Nephron (organoid): ENCODE measurements at regions not wholly inside any gene's neighbourhood (a gene's known extent, or its start where the extent isn't known, plus 50 kb on each side); places are given as distances from the start of the nearest gene placed in this dataset.
"Not testable (repeated sequence)": the region's sequence is repeated elsewhere in the genome, so short reads cannot be mapped to it uniquely, and the experiment has no call there.

ENCODE experiments used
- H3K27ac Mint-ChIP-seq, 3 experiments: 2 replicates each; pipeline ENCODE4 v1.8.0; 2020; ENCODE audit warnings: mixed read lengths in 3 of 3, mild to moderate bottlenecking in 2 of 3, moderate library complexity in 1 of 3
- H3K27me3 Mint-ChIP-seq: 2 replicates; pipeline ENCODE4 v1.8.0; 2021; ENCODE audit warnings: low read depth, mild to moderate bottlenecking, moderate library complexity, mixed read lengths
- H3K36me3 Mint-ChIP-seq: 2 replicates; pipeline ENCODE4 v1.8.0; 2020; ENCODE audit warnings: low read depth, mixed read lengths
- H3K4me1 Mint-ChIP-seq: 2 replicates; pipeline ENCODE4 v1.8.0; 2020; ENCODE audit warnings: mixed read lengths
- H3K4me3 Mint-ChIP-seq, 3 experiments: 2 replicates each; pipeline ENCODE4 v1.8.0; 2020; ENCODE audit warnings: mild to moderate bottlenecking in 3 of 3, mixed read lengths in 3 of 3, moderate library complexity in 2 of 3
- H3K9me3 Mint-ChIP-seq: 2 replicates; pipeline ENCODE4 v1.8.0; 2020; ENCODE audit warnings: mixed read lengths
- CTCF ChIP-seq, 3 experiments: fragments of 200-600 bp; sonication (generic); IDR thresholded peaks; one replicate each; pipeline ENCODE4 v1.5.0; 2021; ENCODE audit warnings: antibody characterized with exemption in 3 of 3; ENCODE audit not compliant: unreplicated experiment in 3 of 3

- no peak overlapping the region for H3K27ac Mint-ChIP-seq
- H3K4me3 Mint-ChIP-seq, result no peak overlapping the region
- TF ChIP-seq CTCF (IDR thresholded peaks at IDR 0.05; ENCODE audit: unreplicated experiment in 3 of 3), result no peak
- H3K27me3 Mint-ChIP-seq, result no peaks in the 10 kb centered on the region
- H3K9me3 Mint-ChIP-seq, result no peaks in the 10 kb centered on the region
- no peaks in the 10 kb centered on the region for H3K36me3 Mint-ChIP-seq
- no peaks in the 10 kb centered on the region for H3K4me1 Mint-ChIP-seq
These were observed 75.2 kb upstream of the CHCHD3 start for GRCh38 chr7:133157045-133157444.

GRCh38 chr7:133164498-133164897, 82.6 kb upstream of the CHCHD3 start:
- H3K27ac Mint-ChIP-seq, result no peak overlapping the region
- peaks cover 3% of the 10 kb centered on the region for H3K27me3 Mint-ChIP-seq

GRCh38 chr7:133165001-133165400, 83.1 kb upstream of the CHCHD3 start:
- Mint-ChIP-seq H3K9me3 (peaks cover 3% of the 10 kb centered on the region), H3K27me3 (peaks cover 3% of the 10 kb centered on the region), H3K36me3 (no peaks in the 10 kb centered on the region), H3K4me1 (no peaks in the 10 kb centered on the region), H3K27ac (no peak overlapping the region), H3K4me3 (no peak overlapping the region)
- no peak for TF ChIP-seq CTCF (IDR thresholded peaks at IDR 0.05; ENCODE audit: unreplicated experiment in 3 of 3)

More at GRCh38 chr7:133164498-133164897, 82.6 kb upstream of the CHCHD3 start:
- Mint-ChIP-seq H3K4me1 (no peaks in the 10 kb centered on the region), H3K36me3 (no peaks in the 10 kb centered on the region), H3K4me3 (no peak overlapping the region), H3K9me3 (peaks cover under 1% of the 10 kb centered on the region)
- TF ChIP-seq CTCF (IDR thresholded peaks at IDR 0.05; ENCODE audit: unreplicated experiment in 3 of 3), result no peak

GRCh38 chr7:133165529-133165928, 83.6 kb upstream of the CHCHD3 start:
- H3K27ac Mint-ChIP-seq, result no peak overlapping the region
- H3K4me1 Mint-ChIP-seq, result no peaks in the 10 kb centered on the region
- no peak overlapping the region for H3K4me3 Mint-ChIP-seq
- no peak for TF ChIP-seq CTCF (IDR thresholded peaks at IDR 0.05; ENCODE audit: unreplicated experiment in 3 of 3)
- peaks cover 3% of the 10 kb centered on the region for H3K9me3 Mint-ChIP-seq
- H3K27me3 Mint-ChIP-seq, result peaks cover 3% of the 10 kb centered on the region
- no peaks in the 10 kb centered on the region for H3K36me3 Mint-ChIP-seq

- Mint-ChIP-seq H3K4me3 (no peak overlapping the region), H3K36me3 (no peaks in the 10 kb centered on the region), H3K27me3 (peaks cover 2% of the 10 kb centered on the region), H3K27ac (no peak overlapping the region), H3K9me3 (peaks cover 3% of the 10 kb centered on the region), H3K4me1 (no peaks in the 10 kb centered on the region)
- TF ChIP-seq CTCF (IDR thresholded peaks at IDR 0.05; ENCODE audit: unreplicated experiment in 3 of 3), result no peak
These were observed 85.4 kb upstream of the CHCHD3 start for GRCh38 chr7:133167300-133167699.

- not testable (repeated sequence) for H3K27ac Mint-ChIP-seq, H3K9me3 Mint-ChIP-seq, H3K27me3 Mint-ChIP-seq, H3K36me3 Mint-ChIP-seq, H3K4me3 Mint-ChIP-seq, H3K4me1 Mint-ChIP-seq
These were observed 83.6 kb upstream of the EXOC4 start for GRCh38 chr7:133169167-133169822.

GRCh38 chr7:133177476-133177875, 75.4 kb upstream of the EXOC4 start:
- H3K4me1 Mint-ChIP-seq, H3K27ac Mint-ChIP-seq, H3K36me3 Mint-ChIP-seq, H3K4me3 Mint-ChIP-seq, H3K27me3 Mint-ChIP-seq: not testable (repeated sequence)
- H3K9me3 Mint-ChIP-seq, result peaks cover 12% of the 10 kb centered on the region
